ENCODE measurements at regions not wholly inside any gene's neighbourhood (a gene's known extent, or its start where the extent isn't known, plus 50 kb on each side); places are given as distances from the start of the nearest gene placed in this dataset.

DNA sequence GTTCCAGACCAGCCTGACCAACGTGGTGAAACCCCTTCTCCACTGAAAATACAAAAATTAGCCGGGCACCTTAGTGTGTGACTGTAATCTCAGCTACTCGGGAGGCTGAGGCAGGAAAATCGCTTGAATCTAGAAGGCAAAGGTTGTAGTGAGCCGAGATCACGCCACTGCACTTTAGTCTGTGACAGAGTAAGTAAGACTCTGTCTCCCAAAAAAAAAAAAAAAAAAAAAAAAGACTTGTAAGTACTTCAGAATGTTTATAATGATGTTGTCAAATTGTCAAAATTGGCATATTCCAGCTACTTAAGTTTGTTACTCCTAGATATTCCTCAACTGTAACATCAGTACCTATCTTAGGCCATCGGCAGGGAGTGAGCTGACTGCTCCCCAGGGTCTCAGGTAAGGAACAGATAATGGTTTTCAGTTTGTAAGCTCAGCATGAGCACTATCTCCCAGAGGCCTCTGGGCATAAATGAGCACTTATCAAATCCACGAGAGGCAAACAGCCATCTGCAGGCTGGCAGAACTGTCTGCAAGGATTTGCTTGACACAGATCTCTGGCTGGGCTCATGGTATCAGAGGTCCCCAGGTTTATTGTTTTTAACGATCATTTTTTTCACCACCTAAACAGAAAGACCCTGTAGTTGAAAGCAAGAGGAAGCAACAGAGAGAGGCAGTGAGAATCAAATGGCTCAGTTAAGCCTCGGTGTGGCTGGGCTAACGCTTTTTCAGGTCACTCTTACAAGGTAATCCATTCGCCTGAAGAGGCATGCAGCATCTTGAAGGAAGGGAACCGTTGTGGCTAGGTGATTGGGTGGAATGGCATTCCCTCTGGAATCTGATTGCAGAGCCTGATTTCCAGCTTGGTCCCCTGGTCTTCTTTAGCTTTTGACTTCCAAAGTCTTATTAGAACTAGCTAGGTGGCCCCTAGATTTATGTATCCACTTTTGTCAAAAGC lies 115.9 kb downstream of the LY86 start:
- no peak for DNase-seq

DNA sequence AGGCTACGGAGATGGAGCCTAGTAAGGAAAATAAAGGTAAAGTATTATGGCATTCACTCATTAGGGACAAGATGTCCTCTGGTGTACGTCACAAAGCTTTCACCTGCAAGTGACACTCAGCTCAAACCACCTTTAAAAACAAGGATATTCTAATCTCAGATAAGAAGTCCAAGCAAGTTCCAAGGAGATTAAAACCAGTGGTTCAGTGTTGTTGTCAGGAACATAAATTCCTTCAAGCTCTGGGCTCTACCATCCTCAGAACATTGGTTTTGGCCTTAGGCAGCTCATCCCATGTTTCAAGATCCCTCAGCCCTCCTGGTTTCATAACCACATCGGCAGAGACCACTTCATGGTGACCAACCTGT lies 116.5 kb downstream of the LY86 start:
- DNase-seq, result no peak

DNA sequence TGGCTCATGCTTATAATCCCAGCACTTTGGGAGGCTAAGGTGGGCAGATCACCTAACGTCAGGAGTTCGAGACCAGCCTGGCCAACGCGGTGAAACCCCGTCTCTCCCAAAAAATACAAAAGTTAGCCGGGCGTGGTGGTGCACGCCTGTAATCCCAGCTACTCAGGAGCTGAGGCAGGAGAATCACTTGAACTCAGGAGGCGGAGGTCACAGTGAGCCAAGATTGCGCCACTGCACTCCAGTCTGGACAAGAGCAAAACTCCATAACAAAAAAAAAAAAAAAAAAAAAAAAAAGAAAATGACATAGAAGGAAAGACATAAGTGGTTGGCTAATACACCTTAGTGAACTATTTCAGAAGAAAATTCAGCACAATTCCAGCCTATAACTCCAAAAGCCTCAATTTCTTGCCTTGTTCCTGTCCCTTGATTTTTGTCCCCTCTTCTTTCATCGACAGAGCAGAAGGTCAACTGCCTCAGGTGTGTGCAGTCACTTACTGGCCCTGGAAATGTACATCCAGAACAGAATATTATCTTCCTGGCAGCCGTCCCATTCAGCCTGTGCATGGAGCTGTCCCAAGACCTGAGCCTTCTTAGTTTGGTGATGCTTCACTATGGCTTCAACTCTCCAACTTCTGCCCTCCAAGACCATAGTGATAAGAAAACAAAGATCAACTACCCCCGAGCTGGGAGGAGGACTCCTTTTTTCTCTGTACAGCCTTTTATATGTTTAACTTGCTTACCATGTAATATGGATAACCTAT lies 117.6 kb downstream of the LY86 start:
- DNase-seq, result no peak

- peak; percentile 79 to 92 (median 84) for DNase-seq
These were observed 118.6 kb downstream of the LY86 start for GRCh38 chr6:6707143-6707542.

- DNase-seq, result no peak
These were observed 120.6 kb downstream of the LY86 start for GRCh38 chr6:6709106-6709505.

- DNase-seq, result no peak
These were observed 122.7 kb downstream of the LY86 start for GRCh38 chr6:6711031-6711785.

DNA sequence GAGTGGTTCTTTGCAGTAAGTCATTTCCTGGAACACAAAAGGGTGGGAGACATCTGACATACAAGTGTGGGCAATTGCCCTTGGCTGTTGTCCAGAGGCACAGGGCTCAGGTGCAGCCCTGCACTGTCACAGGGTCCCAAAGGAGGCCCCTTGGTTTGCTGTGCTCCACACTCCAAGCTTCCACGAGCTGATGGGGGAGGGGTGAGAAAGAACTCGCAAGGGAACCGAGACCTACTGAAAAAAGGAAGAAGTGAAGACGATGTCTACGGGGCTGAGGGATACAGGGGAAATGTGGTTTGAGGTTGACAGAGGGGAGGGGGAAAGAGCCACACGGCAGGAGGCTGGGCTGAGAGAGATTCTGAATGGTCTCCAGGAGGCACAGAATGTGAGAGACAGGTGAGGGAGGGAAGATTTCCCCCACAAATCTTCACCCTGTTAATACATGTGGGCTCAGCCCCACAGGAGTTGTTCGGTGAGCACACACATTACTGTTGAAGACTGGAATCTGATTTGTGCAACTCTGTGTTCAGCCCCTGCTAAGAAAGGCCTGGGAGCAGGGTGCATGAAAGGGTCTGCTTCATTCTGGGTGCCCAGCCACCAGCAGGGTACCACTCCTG lies 123.4 kb downstream of the LY86 start:
- DNase-seq, result peak; percentile 57 to 89 (median 74)

DNA sequence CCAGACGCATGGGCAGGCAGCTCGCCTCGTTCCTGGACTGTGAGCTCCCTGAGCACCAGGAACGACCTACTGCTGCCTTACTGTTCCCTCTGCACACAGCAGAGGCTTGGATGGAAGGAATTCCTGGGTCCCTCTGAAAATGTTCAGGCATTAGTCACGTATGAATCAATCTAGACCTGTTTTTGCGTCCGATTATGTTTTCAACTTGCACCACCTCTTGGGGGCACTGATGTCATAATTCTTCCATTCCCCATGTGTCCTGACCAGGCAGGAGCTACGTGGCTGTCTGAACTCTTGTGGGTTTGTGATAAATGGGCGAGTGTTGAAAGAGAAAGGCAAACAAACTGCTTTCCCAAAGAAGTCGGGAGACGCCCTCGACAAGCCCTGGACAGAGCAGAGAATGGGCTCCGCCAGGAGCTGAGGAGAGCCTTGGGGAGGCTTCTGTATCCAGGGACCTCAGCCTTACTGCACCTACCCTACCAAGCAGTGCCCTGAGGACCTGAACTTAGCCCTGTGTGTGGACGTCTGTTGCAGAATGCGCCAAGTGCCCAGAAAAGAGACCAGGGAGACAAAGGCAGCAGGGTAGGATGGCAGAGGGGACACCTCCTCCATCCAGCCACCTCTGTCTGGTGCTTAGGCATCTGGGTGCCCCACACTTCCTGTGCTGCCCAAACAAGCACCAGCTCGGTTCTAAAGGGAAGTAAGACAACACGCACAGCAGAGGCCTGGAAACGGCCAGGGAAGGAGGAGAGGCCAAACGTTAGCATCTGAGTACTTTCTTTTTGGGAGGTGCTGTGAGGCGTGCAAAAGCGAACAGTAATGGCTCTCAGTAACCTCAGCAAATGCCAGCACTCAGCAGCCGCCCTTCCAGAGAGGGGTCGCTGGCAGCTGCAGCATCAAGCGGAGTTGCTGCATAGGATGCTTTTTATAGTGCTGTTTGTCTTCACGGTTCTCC lies 124.2 kb downstream of the LY86 start:
- DNase-seq, result peak; percentile 73 to 85 (median 84)

- peak in 3 of 4 experiments; percentile 32 to 60 (median 56) for DNase-seq
These were observed 125.1 kb downstream of the LY86 start for GRCh38 chr6:6713657-6714056.

GRCh38 chr6:6714118-6714897 lies 125.8 kb downstream of the LY86 start:
- DNase-seq, result peak in 1 of 4 experiments; percentile 37

DNA sequence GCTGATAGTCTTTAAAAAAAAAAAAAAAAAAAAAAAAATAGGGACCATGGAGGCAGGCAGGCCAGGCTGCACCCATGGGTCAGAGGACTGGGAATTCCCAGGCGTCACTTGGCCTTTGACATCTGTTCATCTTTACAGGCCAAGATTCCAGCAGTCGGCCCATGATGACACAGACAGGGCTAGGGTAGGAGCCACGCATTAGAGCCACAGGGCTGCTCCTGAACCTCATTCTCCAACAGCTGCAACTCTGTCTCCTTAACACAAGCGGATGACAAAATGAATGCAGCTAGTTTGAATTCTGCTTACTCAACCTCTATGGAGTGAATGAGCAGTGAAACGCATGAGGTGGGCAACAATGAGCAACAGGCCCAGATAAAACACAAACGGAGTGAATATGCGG lies 126.4 kb downstream of the LY86 start:
- DNase-seq, result peak in 1 of 4 experiments; percentile 22

GRCh38 chr6:6715465-6715864 lies 126.9 kb downstream of the LY86 start:
- DNase-seq, result no peak

DNA sequence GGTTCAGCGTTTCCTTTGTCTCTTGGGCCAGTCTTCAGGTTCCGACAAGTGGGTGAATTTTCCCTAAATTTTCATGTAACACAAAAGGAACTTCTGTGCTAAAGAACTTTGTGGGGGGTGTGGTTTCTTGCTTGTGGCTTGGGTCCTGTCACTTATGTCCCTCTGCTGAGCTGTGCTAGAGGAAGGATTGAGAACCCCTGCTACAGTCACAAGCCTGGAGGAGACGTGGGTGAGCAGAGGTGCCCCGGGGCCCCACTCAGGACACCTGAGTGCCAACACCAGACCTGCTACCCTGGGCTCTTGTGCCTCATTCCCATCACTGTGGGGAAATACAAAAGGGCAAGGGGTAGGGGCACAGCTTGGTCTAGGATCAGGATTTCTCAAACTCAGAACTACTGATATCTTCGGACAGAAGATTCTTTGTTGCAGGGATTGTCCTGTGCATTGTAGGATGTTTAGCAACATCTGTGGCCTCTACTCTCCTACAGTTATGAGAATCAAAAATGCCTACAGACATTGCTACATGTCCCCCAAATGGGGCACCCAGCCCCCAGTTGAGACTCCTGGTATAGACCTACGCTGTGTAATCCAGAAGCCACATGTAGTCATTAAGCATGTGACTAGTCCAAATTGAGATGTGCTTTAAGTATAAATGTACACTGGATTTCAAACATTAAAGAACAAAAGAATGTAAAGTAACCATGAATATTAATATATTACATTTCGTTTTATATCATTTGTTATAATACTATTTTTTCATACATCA lies 128.7 kb downstream of the LY86 start:
- peak in 3 of 4 experiments; percentile 39 to 55 (median 41) for DNase-seq

DNA sequence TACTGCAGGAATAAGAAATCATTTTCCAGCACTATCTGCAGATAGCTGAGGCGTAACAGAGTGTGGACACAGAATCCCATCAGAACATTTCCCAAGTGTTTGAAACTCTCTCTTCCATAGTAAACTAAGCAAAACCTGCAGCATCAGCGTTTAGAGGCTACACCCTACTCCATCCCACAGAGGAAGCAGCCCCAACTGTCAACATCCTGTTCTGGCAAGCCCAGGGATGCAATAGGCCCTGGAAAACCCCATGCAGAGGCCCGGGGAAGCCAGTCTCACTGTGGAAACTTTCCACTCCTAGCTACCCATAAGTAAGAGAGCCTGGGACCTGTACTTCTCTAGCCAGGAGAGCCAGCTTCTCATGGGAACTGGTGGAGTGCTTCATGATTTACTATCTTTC lies 129.4 kb downstream of the LY86 start:
- DNase-seq, result peak; percentile 86 to 95 (median 92)

DNA sequence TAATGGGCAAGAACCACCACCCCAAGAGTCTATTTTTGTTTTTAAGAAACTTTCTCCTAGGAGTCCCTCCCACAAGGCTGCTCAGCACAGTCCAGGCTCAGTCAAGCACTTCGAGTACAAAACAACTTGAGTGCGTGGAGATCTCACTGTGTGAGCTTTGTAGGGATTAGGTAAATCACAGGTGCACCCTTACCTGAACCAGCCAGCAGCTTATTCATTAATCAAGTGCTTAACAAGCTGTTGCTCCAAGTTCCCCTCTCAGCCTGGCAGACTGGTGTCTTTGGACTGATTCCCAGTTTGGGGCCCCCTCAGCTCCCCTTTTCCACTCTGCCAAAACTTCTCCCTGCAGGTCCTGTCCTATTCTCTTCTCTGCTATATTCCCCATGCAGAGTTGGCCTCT lies 133.1 kb downstream of the LY86 start:
- no peak for DNase-seq

DNA sequence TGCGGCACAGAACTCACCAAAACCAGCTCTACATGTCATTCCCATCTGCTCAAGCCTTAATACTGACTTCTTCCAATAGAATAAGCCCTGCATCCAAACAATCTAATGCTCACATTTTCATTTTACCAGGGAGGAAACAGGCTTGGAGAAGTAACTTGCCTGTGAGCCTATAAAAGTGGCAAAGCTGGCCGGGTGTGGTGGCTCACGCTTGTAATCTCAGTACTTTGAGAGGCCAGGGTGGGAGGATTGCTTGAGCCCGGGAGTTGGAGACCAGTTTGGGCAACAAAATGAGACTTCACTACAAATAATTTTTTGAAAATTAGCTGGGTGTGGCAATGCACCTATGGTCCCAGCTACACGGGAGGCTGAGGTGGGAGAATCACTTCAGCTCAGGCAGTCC lies 133.7 kb downstream of the LY86 start:
- no peak for DNase-seq

DNA sequence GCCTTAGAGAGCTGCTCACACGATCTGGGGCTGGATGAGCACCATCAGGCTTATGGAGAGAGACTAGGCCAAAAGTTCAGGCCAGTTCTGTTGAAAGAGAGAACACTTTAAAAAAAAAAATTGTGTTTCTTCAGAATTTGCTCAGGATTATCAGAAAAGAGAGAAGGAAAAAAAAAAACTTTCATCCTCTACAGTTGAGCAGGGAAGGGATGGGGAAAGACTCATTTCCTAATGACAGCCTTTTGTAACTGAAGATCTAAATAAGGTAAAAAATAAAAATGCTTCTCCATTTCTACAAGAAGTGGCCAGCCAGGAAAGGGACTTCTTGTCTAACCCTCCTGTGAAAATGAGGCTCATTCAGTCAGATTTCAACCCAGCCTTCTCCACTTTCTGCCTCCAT lies 134.8 kb downstream of the LY86 start:
- peak; percentile 41 to 72 (median 61) for DNase-seq

DNA sequence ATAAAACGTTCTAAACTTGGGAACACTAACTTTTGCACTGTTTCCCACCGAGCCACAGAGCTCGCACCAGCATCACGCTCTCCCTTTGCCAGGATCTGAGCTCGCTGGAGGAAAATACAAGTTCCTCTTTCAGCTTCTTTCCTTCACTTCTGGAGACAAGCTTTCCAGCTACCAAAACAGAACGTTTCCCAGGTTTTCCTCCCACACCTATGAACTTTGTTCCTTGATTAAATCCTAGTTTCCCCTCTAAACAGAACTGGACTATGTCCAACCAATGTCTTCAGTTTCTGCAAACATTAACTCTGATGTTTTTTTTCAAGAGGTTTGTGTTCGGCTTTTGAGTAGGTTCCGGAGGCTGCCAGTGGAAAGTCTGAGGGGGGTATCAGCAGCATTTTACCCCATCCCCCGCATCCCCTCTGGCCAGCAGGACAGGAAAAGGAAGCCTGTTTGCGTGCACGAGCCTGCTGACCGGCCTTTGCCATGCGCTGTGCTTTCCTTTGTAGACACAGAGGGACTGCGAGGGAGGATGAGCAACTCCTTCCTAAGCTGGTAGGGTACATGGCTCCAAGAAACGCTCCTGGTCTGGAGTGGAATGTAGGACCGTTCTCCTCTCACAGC lies 135.5 kb downstream of the LY86 start:
- DNase-seq, result peak; percentile 83 to 93 (median 88)
